IMR-90 (cell line): ENCODE measurements at regions not wholly inside any gene's neighbourhood (a gene's known extent, or its start where the extent isn't known, plus 50 kb on each side); places are given as distances from the start of the nearest gene placed in this dataset.

Experiments used
- ATAC-seq: fragments of 200-7000 bp; cut with Tn5 transposase; 2 replicates; pipeline ENCODE4 v1.9.1; 2020; ENCODE audit warnings: low read depth, mild to moderate bottlenecking, moderate library complexity
- BruUV-seq: library from RNA; stranded (reverse); fragments of 400-500 nt; replicated peaks from 2 replicates; lab custom pipeline; 2021; lab: Mats Ljungman, UMichigan
- CTCF ChIA-PET: fragments of 300-600 bp; formaldehyde crosslinking; extraction: SDS; loops from one replicate; lab custom pipeline; 2021; ENCODE audit warnings: antibody characterized with exemption; lab: Yijun Ruan, JAX
- POLR2A ChIA-PET: fragments of 300-600 bp; sonication (Branson Sonifier 250); formaldehyde crosslinking; loops from one replicate; lab custom pipeline; 2022; ENCODE audit warnings: antibody characterized with exemption; ENCODE audit not compliant: unreplicated experiment; lab: Charles Lee
- DNase-seq: peaks from one replicate; pipeline ENCODE4 v3.0.0; 2013
- H2AFZ ChIP-seq: replicated peaks from 2 replicates; pipeline ENCODE3; 2013; ENCODE audit warnings: low read length, mild to moderate bottlenecking; ENCODE audit not compliant: poor library complexity
- H2AK5ac ChIP-seq: 2 replicates; pipeline ENCODE4 v1.6.1; 2013; ENCODE audit warnings: low read depth, low read length, inconsistent platforms
- H2AK9ac ChIP-seq: replicated peaks from 2 replicates; pipeline ENCODE3; 2013; ENCODE audit warnings: mild to moderate bottlenecking, low read depth, low read length, moderate library complexity; ENCODE audit not compliant: poor library complexity
- H2BK120ac ChIP-seq: 2 replicates; pipeline ENCODE4 v1.6.1; 2013; ENCODE audit warnings: low read depth, low read length, inconsistent platforms
- H2BK15ac ChIP-seq: 3 replicates; pipeline ENCODE4 v1.6.1; 2013; ENCODE audit warnings: low read depth, low read length, inconsistent platforms
- H2BK20ac ChIP-seq: 2 replicates; pipeline ENCODE4 v1.6.1; 2013; ENCODE audit warnings: low read depth, mild to moderate bottlenecking, inconsistent platforms, low read length, moderate library complexity
- H2BK5ac ChIP-seq: 2 replicates; pipeline ENCODE4 v1.6.1; 2013; ENCODE audit warnings: mild to moderate bottlenecking, low read depth, low read length, inconsistent platforms; ENCODE audit not compliant: poor library complexity, severe bottlenecking
- H3K14ac ChIP-seq: replicated peaks from 2 replicates; pipeline ENCODE4 v1.6.1; 2013; ENCODE audit warnings: low read depth, low read length, inconsistent platforms
- H3K18ac ChIP-seq: 2 replicates; pipeline ENCODE4 v1.6.1; 2013; ENCODE audit warnings: low read depth, low read length, control low read depth
- H3K23ac ChIP-seq: 2 replicates; pipeline ENCODE4 v1.6.1; 2013; ENCODE audit warnings: low read depth, low read length, inconsistent platforms
- H3K27ac ChIP-seq: 2 replicates; pipeline ENCODE4 v1.5.1; 2013; ENCODE audit warnings: mild to moderate bottlenecking, control low read depth, low read length; ENCODE audit not compliant: insufficient read depth
- H3K27me3 ChIP-seq: 2 replicates; pipeline ENCODE4 v1.6.1; 2013; ENCODE audit warnings: low read length; ENCODE audit not compliant: control insufficient read depth, insufficient read depth
- H3K36me3 ChIP-seq: 2 replicates; pipeline ENCODE4 v1.6.1; 2013; ENCODE audit warnings: low read length, mixed read lengths; ENCODE audit not compliant: control insufficient read depth, insufficient read depth
- H3K4ac ChIP-seq: 2 replicates; pipeline ENCODE4 v1.6.1; 2013; ENCODE audit warnings: low read depth, low read length, inconsistent platforms
- H3K4me1 ChIP-seq: 2 replicates; pipeline ENCODE4 v1.6.1; 2013; ENCODE audit warnings: low read length, mixed read lengths; ENCODE audit not compliant: control insufficient read depth, insufficient read depth
- H3K4me2 ChIP-seq: 2 replicates; pipeline ENCODE4 v1.6.1; 2013; ENCODE audit warnings: low read depth, mild to moderate bottlenecking, control low read depth, low read length, moderate library complexity
- H3K4me3 ChIP-seq: 2 replicates; pipeline ENCODE4 v1.5.1; 2013; ENCODE audit warnings: low read depth, mild to moderate bottlenecking, control low read depth, low read length, moderate library complexity; ENCODE audit not compliant: insufficient read depth
- H3K56ac ChIP-seq: 2 replicates; pipeline ENCODE4 v1.6.1; 2013; ENCODE audit warnings: low read length, inconsistent platforms; ENCODE audit not compliant: insufficient read depth; ENCODE audit errors: extremely low read depth
- H3K79me1 ChIP-seq, 2 experiments: 2 replicates each; pipeline ENCODE4 v1.6.1; 2013; ENCODE audit warnings: low read length in 2 of 2, inconsistent platforms in 1 of 2, low read depth in 1 of 2
- H3K9ac ChIP-seq: 2 replicates; pipeline ENCODE4 v1.6.1; 2013; ENCODE audit warnings: low read depth, low read length, control low read depth
- H3K9me1 ChIP-seq: 2 replicates; pipeline ENCODE4 v1.6.1; 2013; ENCODE audit warnings: low read length, inconsistent platforms; ENCODE audit not compliant: insufficient read depth
- H3K9me3 ChIP-seq: 2 replicates; pipeline ENCODE4 v1.6.1; 2013; ENCODE audit warnings: low read length; ENCODE audit not compliant: control insufficient read depth, insufficient read depth
- H4K20me1 ChIP-seq: 2 replicates; pipeline ENCODE4 v1.6.1; 2013; ENCODE audit warnings: low read length, inconsistent platforms; ENCODE audit not compliant: insufficient read depth
- H4K5ac ChIP-seq: 2 replicates; pipeline ENCODE4 v1.6.1; 2013; ENCODE audit warnings: mild to moderate bottlenecking, low read depth, low read length, control low read depth
- H4K8ac ChIP-seq, 2 experiments: 2 replicates each; pipeline ENCODE4 v1.6.1; 2013; ENCODE audit warnings: low read depth in 2 of 2, low read length in 2 of 2, control low read depth in 1 of 2, inconsistent platforms in 1 of 2
- H4K91ac ChIP-seq: 2 replicates; pipeline ENCODE4 v1.6.1; 2013; ENCODE audit warnings: low read depth, low read length, inconsistent platforms; ENCODE audit not compliant: insufficient read depth
- BHLHE40 ChIP-seq: fragments of 150-350 bp; IDR thresholded peaks from 2 replicates; pipeline ENCODE4 v1.6.1; 2016; ENCODE audit warnings: mild to moderate bottlenecking, low read depth, low read length
- CEBPB ChIP-seq: IDR thresholded peaks from 2 replicates; pipeline ENCODE4 v1.6.1; 2012; ENCODE audit warnings: low read depth, low read length, improper control_type of control experiment
- NFE2L2 ChIP-seq: fragments of 150-350 bp; IDR thresholded peaks from 2 replicates; pipeline ENCODE4 v1.6.1; 2016; ENCODE audit warnings: low read depth, mild to moderate bottlenecking, low read length
- RCOR1 ChIP-seq: IDR thresholded peaks from 2 replicates; pipeline ENCODE4 v1.6.1; 2012; ENCODE audit warnings: mild to moderate bottlenecking, low read length, improper control_type of control experiment; ENCODE audit not compliant: insufficient replicate concordance
- WGBS, 2 experiments: methylation state at CpG; one replicate each; pipeline versions ENCODE4 v1.1.5 to v1.1.7; 2013; ENCODE audit warnings: missing lambda C conversion rate in 2 of 2; ENCODE audit not compliant: insufficient read length in 1 of 2; ENCODE audit errors: extremely low coverage in 2 of 2; 5-methylcytosine and 5-hydroxymethylcytosine counted together
- dilution Hi-C: fragments of 300-500 bp; cut with HindIII; formaldehyde crosslinking; loops from one replicate; pipeline ENCODE4 v1.14.3; 2018; ENCODE audit warnings: low sequenced_read_pairs; ENCODE audit not compliant: unreplicated experiment
- in situ Hi-C: fragments of 300-500 bp; cut with MboI; formaldehyde crosslinking; loops from 3 replicates; pipeline ENCODE4 v1.14.3; 2019; ENCODE audit warnings: low sequenced_read_pairs, inconsistent platforms, mixed read lengths
- intact Hi-C: fragments of 100-400 bp; cut with micrococcal nuclease; formaldehyde crosslinking; loops from 2 replicates; pipeline ENCODE4 v1.10.0; 2022
- TF ChIP-seq, protein P1 (sequence below): fragments of 150-350 bp; IDR thresholded peaks from 2 replicates; pipeline ENCODE4 v1.6.1; 2016; ENCODE audit warnings: low read depth, mild to moderate bottlenecking, low read length, moderate library complexity, borderline replicate concordance
- TF ChIP-seq, protein P2 (sequence below): conservative IDR thresholded peaks from 2 replicates; pipeline ENCODE4 v1.5.1; 2012; ENCODE audit warnings: mild to moderate bottlenecking, low read depth, low read length, improper control_type of control experiment

DNA sequence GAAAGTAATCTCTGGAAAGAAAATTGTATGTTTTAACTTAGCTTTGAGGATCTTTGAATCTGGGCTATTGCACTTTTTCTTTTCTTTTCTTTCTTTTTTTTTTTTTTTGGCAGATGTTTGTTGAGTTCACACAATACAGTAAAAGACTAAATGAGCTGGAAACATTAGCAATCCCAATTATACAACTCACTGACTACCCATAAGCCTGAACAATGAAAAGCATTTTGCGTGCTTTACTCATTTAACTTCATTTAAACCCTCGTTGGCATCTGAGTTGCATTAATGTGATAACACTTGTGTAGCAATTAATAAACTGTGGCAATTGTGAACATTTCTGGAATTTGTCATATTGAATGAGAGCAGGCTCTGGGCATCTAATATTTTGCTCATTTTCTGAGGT is 269.4 kb upstream of the RBMS3 start:
- Histone ChIP-seq H4K5ac (no peak overlapping the region), H3K4me1 (no peaks in the 10 kb centered on the region), H3K9me3 (no peaks in the 10 kb centered on the region), H2AK5ac (no peak overlapping the region), H4K8ac (no peak overlapping the region), H3K27me3 (no peaks in the 10 kb centered on the region), H3K18ac (no peak overlapping the region), H2AFZ (no peak overlapping the region), H3K4ac (no peak overlapping the region), H3K27ac (no peak overlapping the region), H3K9me1 (no peaks in the 10 kb centered on the region; the same call in 1 of the 2 replicates), H3K9ac (no peak overlapping the region), H3K14ac (no peak overlapping the region), H3K36me3 (no peaks in the 10 kb centered on the region), H3K79me1 (no peaks in the 10 kb centered on the region), H2BK20ac (no peak overlapping the region), H2BK5ac (no peak overlapping the region), H4K20me1 (no peaks in the 10 kb centered on the region), H2BK120ac (no peak overlapping the region), H4K91ac (no peak overlapping the region), H2AK9ac (no peak overlapping the region), H3K4me2 (no peak overlapping the region), H3K56ac (no peak overlapping the region), H2BK15ac (no peak overlapping the region), H3K4me3 (no peak overlapping the region), H3K23ac (no peak overlapping the region)
- in situ Hi-C loops = no loop called here
- ATAC-seq = no peak
- no peak for TF ChIP-seq NFE2L2
- no peak for TF ChIP-seq BHLHE40
- TF ChIP-seq, protein P1, sequence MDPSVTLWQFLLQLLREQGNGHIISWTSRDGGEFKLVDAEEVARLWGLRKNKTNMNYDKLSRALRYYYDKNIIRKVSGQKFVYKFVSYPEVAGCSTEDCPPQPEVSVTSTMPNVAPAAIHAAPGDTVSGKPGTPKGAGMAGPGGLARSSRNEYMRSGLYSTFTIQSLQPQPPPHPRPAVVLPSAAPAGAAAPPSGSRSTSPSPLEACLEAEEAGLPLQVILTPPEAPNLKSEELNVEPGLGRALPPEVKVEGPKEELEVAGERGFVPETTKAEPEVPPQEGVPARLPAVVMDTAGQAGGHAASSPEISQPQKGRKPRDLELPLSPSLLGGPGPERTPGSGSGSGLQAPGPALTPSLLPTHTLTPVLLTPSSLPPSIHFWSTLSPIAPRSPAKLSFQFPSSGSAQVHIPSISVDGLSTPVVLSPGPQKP = no peak
- no peak for TF ChIP-seq CEBPB
- no peak for TF ChIP-seq RCOR1
- TF ChIP-seq, protein P2, sequence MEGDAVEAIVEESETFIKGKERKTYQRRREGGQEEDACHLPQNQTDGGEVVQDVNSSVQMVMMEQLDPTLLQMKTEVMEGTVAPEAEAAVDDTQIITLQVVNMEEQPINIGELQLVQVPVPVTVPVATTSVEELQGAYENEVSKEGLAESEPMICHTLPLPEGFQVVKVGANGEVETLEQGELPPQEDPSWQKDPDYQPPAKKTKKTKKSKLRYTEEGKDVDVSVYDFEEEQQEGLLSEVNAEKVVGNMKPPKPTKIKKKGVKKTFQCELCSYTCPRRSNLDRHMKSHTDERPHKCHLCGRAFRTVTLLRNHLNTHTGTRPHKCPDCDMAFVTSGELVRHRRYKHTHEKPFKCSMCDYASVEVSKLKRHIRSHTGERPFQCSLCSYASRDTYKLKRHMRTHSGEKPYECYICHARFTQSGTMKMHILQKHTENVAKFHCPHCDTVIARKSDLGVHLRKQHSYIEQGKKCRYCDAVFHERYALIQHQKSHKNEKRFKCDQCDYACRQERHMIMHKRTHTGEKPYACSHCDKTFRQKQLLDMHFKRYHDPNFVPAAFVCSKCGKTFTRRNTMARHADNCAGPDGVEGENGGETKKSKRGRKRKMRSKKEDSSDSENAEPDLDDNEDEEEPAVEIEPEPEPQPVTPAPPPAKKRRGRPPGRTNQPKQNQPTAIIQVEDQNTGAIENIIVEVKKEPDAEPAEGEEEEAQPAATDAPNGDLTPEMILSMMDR = no peak
- WGBS, 2 experiments = no CpG with 5 or more reads among the region's 2 CpGs
- ChIA-PET CTCF (no interaction called here), POLR2A (no interaction called here)
- BruUV-seq = no TSS peak
- dilution Hi-C loops = no loop called here
- intact Hi-C loops = no loop called here
- DNase-seq = no peak
